ENCODE measurements at regions not wholly inside any gene's neighbourhood (a gene's known extent, or its start where the extent isn't known, plus 50 kb on each side); places are given as distances from the start of the nearest gene placed in this dataset.

- Histone ChIP-seq H3K9ac (ENCODE audit: low read length) (no peak overlapping the region), H3K79me2 (ENCODE audit: insufficient read depth, low read length) (no peaks in the 10 kb centered on the region), H3K4me2 (ENCODE audit: low read length) (no peak overlapping the region), H3K36me3 (ENCODE audit: control insufficient read depth in 1 of 2, insufficient read depth in 2 of 2, low read length in 2 of 2) (no peaks in the 10 kb centered on the region), H3K27me3 (ENCODE audit: insufficient read depth, low read length) (no peaks in the 10 kb centered on the region), H3K9me2 (ENCODE audit: insufficient read depth) (no peaks in the 10 kb centered on the region), H3K4me1 (ENCODE audit: control insufficient read depth in 1 of 2, insufficient read depth in 2 of 2, low read length in 2 of 2) (peaks cover 8 to 22% of the 10 kb centered on the region in 2 experiments), H4K20me1 (ENCODE audit: insufficient read depth) (no peaks in the 10 kb centered on the region), H2AFZ (ENCODE audit: low read depth, low read length, poor library complexity, severe bottlenecking) (no peak overlapping the region), H3K9me3 (ENCODE audit: control insufficient read depth in 1 of 2, insufficient read depth in 1 of 2, low read depth in 1 of 2, low read length in 2 of 2) (no peaks in the 10 kb centered on the region), H3K4me3 (replicated peaks in 1 of 2; ENCODE audit: low read depth in 1 of 2, low read length in 2 of 2) (no peak overlapping the region), H3K27ac (ENCODE audit: low read depth, low read length) (no peak overlapping the region)
- ChIA-PET RAD21 (ENCODE audit: low non-redundant PET in 1 of 2, low total read pairs in 2 of 2, uncharacterized antibody in 2 of 2, unreplicated experiment in 2 of 2) (no interaction called here), POLR2A (no interaction called here), CTCF (interaction anchor here (1.0 to 2.2 kb wide), 2 partner anchors 15 to 16 kb away, joined by 7 to 8 read pairs; no protein-coding TSS in a partner anchor)
- intact Hi-C loops (cut with micrococcal nuclease), result no loop called here
- no peak for TF ChIP-seq SIN3A (IDR thresholded peaks at IDR 0.05; ENCODE audit: low read depth)
- TF ChIP-seq CBX3 (IDR thresholded peaks at IDR 0.05; ENCODE audit: low read depth), result no peak
- no peak for TF ChIP-seq POLR2A (IDR thresholded peaks at IDR 0.05; ENCODE audit: borderline replicate concordance, extremely low read depth, insufficient read depth, insufficient read length)
- TF ChIP-seq ELF1 (IDR thresholded peaks at IDR 0.05; ENCODE audit: borderline replicate concordance, low read depth), result no peak
- no peak for TF ChIP-seq EGR1 (IDR thresholded peaks at IDR 0.05; ENCODE audit: low read depth)
- no peak for TF ChIP-seq EZH2 (IDR thresholded peaks at IDR 0.05)
- no peak for TF ChIP-seq ZFX (IDR thresholded peaks at IDR 0.05)
- TF ChIP-seq RAD21 (IDR thresholded peaks at IDR 0.05; ENCODE audit: low read depth), result no peak
- no peak for TF ChIP-seq TCF7L2 (IDR thresholded peaks at IDR 0.05; ENCODE audit: borderline replicate concordance, extremely low read depth, insufficient read depth, insufficient read length)
- no peak for TF ChIP-seq MAX (IDR thresholded peaks at IDR 0.05)
- TF ChIP-seq EZH2phosphoT487 (IDR thresholded peaks at IDR 0.05; ENCODE audit: borderline replicate concordance), result no peak
- TF ChIP-seq CEBPB (IDR thresholded peaks at IDR 0.05; ENCODE audit: low read depth), result no peak
- no peak for TF ChIP-seq ZBTB33 (IDR thresholded peaks at IDR 0.05; ENCODE audit: extremely low read depth, insufficient replicate concordance, low read length)
- BruUV-seq (replicated peaks), result no TSS peak
- ATAC-seq (no peak), DNase-seq (ENCODE audit: low read depth, low spot score) (no peak)
Measured at GRCh38 chr12:13377698-13378097, 181.2 kb downstream of the EMP1 start.

Measured in HCT116 (cell line).